CD4-positive, alpha-beta T cell (primary cell): ENCODE measurements at regions not wholly inside any gene's neighbourhood (a gene's known extent, or its start where the extent isn't known, plus 50 kb on each side); places are given as distances from the start of the nearest gene placed in this dataset.
A peak's percentile ranks its signal among the peaks of the same experiment; 100 is the strongest.

Source experiments
- ATAC-seq: fragments of 200-7000 bp; cut with Tn5 transposase; one replicate; pipeline ENCODE4 v1.10.0; 2022; ENCODE audit warnings: mild to moderate bottlenecking; ENCODE audit not compliant: poor library complexity
- CTCF ChIA-PET: fragments of 350-600 bp; sonication (Branson Sonifier 250); formaldehyde crosslinking; loops from one replicate; lab custom pipeline; 2021; ENCODE audit warnings: antibody characterized with exemption, inconsistent platforms; lab: Charles Lee
- POLR2A ChIA-PET: fragments of 350-600 bp; sonication (Branson Sonifier 250); formaldehyde crosslinking; loops from one replicate; lab custom pipeline; 2021; ENCODE audit warnings: antibody characterized with exemption, inconsistent platforms; lab: Charles Lee
- DNase-seq, 14 experiments: peaks; one replicate each; pipeline ENCODE4 v3.0.0-alpha.2; 2013 to 2020; ENCODE audit warnings: mixed read lengths in 2 of 14
- H3K27ac ChIP-seq, 2 donors: one replicate each; pipeline versions ENCODE4 v1.5.1 to v1.7.0; 2013; ENCODE audit warnings: low read length in 2 of 2, low read depth in 1 of 2, mild to moderate bottlenecking in 1 of 2
- H3K27me3 ChIP-seq, 2 experiments: 1 replicate in 1 of 2; 2 replicates in 1 of 2; pipeline versions ENCODE4 v1.6.1 to v1.7.0; 2013; ENCODE audit warnings: low read length in 2 of 2, control low read depth in 1 of 2, mild to moderate bottlenecking in 1 of 2, moderate library complexity in 1 of 2; ENCODE audit not compliant: insufficient read depth in 2 of 2, control insufficient read depth in 1 of 2
- H3K36me3 ChIP-seq: one replicate; pipeline ENCODE4 v1.6.1; 2013; ENCODE audit warnings: low read length, control low read depth; ENCODE audit not compliant: insufficient read depth
- H3K4me1 ChIP-seq: one replicate; pipeline ENCODE4 v1.6.1; 2013; ENCODE audit warnings: low read length, control low read depth; ENCODE audit not compliant: insufficient read depth
- H3K4me3 ChIP-seq: one replicate; pipeline ENCODE4 v1.5.1; 2013; ENCODE audit warnings: mild to moderate bottlenecking, low read length, moderate library complexity
- H3K9me3 ChIP-seq, 2 experiments: 1 replicate in 1 of 2; 2 replicates in 1 of 2; pipeline versions ENCODE4 v1.6.1 to v1.7.0; 2013; ENCODE audit warnings: low read length in 2 of 2, mild to moderate bottlenecking in 2 of 2, control low read depth in 1 of 2, moderate library complexity in 1 of 2; ENCODE audit not compliant: control insufficient read depth in 1 of 2, insufficient read depth in 1 of 2
- H3K27ac Mint-ChIP-seq: one replicate; pipeline ENCODE4 v1.8.0; 2020; ENCODE audit warnings: mixed read lengths
- H3K27me3 Mint-ChIP-seq: one replicate; pipeline ENCODE4 v1.8.0; 2021; ENCODE audit warnings: mixed read lengths
- H3K36me3 Mint-ChIP-seq: one replicate; pipeline ENCODE4 v1.8.0; 2021; ENCODE audit warnings: low read depth, mixed read lengths
- H3K4me1 Mint-ChIP-seq: one replicate; pipeline ENCODE4 v1.8.0; 2021; ENCODE audit warnings: low read depth, mixed read lengths
- H3K4me3 Mint-ChIP-seq: one replicate; pipeline ENCODE4 v1.8.0; 2020; ENCODE audit warnings: mild to moderate bottlenecking, mixed read lengths
- H3K9me3 Mint-ChIP-seq: one replicate; pipeline ENCODE4 v1.8.0; 2020; ENCODE audit warnings: mixed read lengths
- intact Hi-C, 2 experiments: fragments of 100-400 bp; cut with DNase I in 1 of 2; cut with micrococcal nuclease in 1 of 2; formaldehyde crosslinking; loops; one replicate each; pipeline versions ENCODE4 v1.15.1 to v1.9.0; 2023 to 2025; cut with DNase I, micrococcal nuclease
- TF ChIP-seq, protein P1 (sequence below): fragments of 200-600 bp; IDR thresholded peaks from one replicate; pipeline ENCODE4 v1.8.0; 2022; ENCODE audit warnings: antibody characterized with exemption, mild to moderate bottlenecking

DNA sequence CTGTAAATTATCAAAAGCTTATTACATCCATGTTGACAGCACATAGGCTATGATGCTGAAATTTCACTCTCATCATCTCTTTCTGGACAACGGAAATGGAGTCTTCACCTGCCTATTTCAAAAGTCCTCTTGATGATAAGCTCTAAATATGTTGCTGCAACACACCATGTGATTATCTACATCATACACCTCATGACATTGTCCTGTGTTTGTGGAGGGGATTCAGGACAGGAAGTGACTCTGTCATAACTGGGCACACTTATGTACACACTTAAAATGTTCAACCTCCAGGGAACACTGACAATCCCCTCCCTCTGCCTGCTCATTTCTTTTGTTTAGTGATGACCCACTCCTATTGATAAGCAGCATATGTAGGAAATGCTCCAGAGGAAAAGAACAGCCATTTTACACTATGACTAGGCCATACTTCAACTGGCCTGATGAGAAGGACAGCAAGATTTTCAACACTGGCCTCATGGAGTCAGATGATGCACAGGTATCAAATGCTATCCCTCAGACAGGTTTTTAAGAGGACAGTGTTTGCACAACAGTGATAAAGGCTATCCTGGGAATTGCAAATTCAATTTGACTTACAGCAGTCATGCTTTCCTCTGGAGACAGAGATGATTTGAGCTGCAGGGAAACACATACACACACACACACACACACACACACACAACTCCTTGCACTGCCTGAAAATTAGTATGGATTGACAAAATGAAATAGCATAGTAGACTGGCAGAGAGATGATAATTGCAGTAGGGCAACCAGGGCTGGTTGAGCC, 163.3 kb upstream of the RASGEF1B start:
- H3K4me3 ChIP-seq, result no peak overlapping the region
- ATAC-seq, result no peak
- CTCF ChIA-PET, result interaction anchor here (1.2 kb wide), 1 partner anchor 10 kb away, joined by 3 read pairs; no protein-coding TSS in a partner anchor
- intact Hi-C loops, result no loop called here
- no peaks in the 10 kb centered on the region for H3K27me3 Mint-ChIP-seq
- H3K36me3 Mint-ChIP-seq, result no peaks in the 10 kb centered on the region
- no peak overlapping the region for H3K27ac ChIP-seq
- H3K27me3 ChIP-seq, result no peaks in the 10 kb centered on the region
- H3K36me3 ChIP-seq, result no peaks in the 10 kb centered on the region
- POLR2A ChIA-PET, result no interaction called here
- peaks cover 6% of the 10 kb centered on the region for H3K4me1 Mint-ChIP-seq
- no peak overlapping the region for H3K27ac Mint-ChIP-seq
- TF ChIP-seq, protein P1, sequence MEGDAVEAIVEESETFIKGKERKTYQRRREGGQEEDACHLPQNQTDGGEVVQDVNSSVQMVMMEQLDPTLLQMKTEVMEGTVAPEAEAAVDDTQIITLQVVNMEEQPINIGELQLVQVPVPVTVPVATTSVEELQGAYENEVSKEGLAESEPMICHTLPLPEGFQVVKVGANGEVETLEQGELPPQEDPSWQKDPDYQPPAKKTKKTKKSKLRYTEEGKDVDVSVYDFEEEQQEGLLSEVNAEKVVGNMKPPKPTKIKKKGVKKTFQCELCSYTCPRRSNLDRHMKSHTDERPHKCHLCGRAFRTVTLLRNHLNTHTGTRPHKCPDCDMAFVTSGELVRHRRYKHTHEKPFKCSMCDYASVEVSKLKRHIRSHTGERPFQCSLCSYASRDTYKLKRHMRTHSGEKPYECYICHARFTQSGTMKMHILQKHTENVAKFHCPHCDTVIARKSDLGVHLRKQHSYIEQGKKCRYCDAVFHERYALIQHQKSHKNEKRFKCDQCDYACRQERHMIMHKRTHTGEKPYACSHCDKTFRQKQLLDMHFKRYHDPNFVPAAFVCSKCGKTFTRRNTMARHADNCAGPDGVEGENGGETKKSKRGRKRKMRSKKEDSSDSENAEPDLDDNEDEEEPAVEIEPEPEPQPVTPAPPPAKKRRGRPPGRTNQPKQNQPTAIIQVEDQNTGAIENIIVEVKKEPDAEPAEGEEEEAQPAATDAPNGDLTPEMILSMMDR, result no peak
- no peaks in the 10 kb centered on the region for H3K4me1 ChIP-seq
- no peak overlapping the region for H3K4me3 Mint-ChIP-seq
- DNase-seq, result peak in 1 of 14 experiments; percentile 19
- no peaks in the 10 kb centered on the region for H3K9me3 ChIP-seq
- H3K9me3 Mint-ChIP-seq, result no peaks in the 10 kb centered on the region

DNA sequence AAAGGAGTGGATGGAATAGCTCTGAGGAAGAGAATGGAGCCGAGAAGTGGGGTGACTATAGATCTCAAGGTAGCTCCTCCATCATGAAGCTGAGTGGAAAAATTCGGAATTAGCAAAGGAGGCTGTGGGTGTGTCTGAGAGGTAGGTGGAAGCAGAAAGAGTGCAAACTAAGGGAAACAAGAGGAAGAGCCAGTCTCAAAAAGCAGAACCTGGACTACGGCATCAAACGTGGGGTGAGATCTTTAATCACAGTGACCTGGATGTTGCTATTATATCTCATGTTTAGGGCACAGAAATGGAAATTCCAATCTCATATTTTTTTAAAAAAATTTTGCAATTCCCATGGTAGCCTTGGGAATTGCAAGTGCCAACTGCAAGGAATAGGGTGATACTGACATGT, 162.5 kb upstream of the RASGEF1B start:
- Histone ChIP-seq H3K36me3 (no peaks in the 10 kb centered on the region), H3K27ac (no peak overlapping the region), H3K4me1 (no peaks in the 10 kb centered on the region), H3K27me3 (no peaks in the 10 kb centered on the region), H3K4me3 (no peak overlapping the region), H3K9me3 (no peaks in the 10 kb centered on the region)
- ATAC-seq (no peak), DNase-seq (no peak)
- no peaks in the 10 kb centered on the region for H3K9me3 Mint-ChIP-seq
- intact Hi-C loops, result no loop called here
- CTCF ChIA-PET, result interaction anchor here (1.2 kb wide), 1 partner anchor 9 kb away, joined by 3 read pairs; no protein-coding TSS in a partner anchor
- H3K36me3 Mint-ChIP-seq, result no peaks in the 10 kb centered on the region
- H3K27ac Mint-ChIP-seq, result no peak overlapping the region
- TF ChIP-seq, protein P1, result no peak
- peaks cover 6% of the 10 kb centered on the region for H3K4me1 Mint-ChIP-seq
- H3K27me3 Mint-ChIP-seq, result no peaks in the 10 kb centered on the region
- POLR2A ChIA-PET, result no interaction called here
- no peak overlapping the region for H3K4me3 Mint-ChIP-seq

DNA sequence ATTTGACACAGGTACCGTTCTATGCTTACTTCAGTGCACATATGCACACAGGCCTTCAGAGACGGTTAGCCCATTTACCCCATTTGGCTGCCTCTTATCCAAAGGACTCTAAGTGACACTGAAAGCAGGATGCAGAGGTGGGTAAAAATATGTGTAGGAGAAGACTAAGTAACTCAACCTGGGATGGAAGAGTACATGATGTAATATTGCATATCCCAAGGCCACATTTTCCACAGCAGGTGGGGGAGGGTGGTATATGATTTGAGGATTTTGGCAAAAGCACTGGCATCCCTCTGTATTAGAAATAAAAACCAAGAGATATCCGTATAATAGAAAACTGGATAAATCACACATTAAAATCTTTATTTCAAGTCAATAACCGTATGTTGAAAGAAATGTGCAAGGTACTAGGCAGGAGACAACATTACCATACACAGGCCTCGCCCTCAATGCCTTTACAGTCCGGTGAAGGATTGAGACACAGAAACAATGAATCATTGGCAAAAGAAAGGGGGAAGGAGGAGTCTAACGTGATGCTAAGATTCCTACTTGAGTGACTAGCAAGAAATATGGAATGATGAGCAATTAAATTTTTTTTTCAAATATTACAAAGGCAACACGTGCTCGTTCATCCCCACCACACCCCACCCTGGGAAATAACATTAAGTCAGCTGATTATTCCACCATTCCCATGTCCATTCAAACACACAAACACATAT, 161.0 kb upstream of the RASGEF1B start:
- Histone ChIP-seq H3K36me3 (no peaks in the 10 kb centered on the region), H3K9me3 (no peaks in the 10 kb centered on the region), H3K27ac (no peak overlapping the region), H3K4me1 (no peaks in the 10 kb centered on the region), H3K27me3 (no peaks in the 10 kb centered on the region), H3K4me3 (no peak overlapping the region)
- peak in 1 of 14 experiments; percentile 24 for DNase-seq
- peaks cover 6% of the 10 kb centered on the region for H3K4me1 Mint-ChIP-seq
- TF ChIP-seq, protein P1, result no peak
- POLR2A ChIA-PET, result no interaction called here
- no peak for ATAC-seq
- no peaks in the 10 kb centered on the region for H3K36me3 Mint-ChIP-seq
- intact Hi-C loops, result no loop called here
- H3K9me3 Mint-ChIP-seq, result no peaks in the 10 kb centered on the region
- H3K4me3 Mint-ChIP-seq, result no peak overlapping the region
- CTCF ChIA-PET, result no interaction called here
- H3K27me3 Mint-ChIP-seq, result no peaks in the 10 kb centered on the region
- no peak overlapping the region for H3K27ac Mint-ChIP-seq
